Upper lobe of left lung (tissue), 6 donors: ENCODE measurements at regions not wholly inside any gene's neighbourhood (a gene's known extent, or its start where the extent isn't known, plus 50 kb on each side); places are given as distances from the start of the nearest gene placed in this dataset.

ENCODE experiments used
- ATAC-seq, 2 donors: fragments of 200-7000 bp; cut with Tn5 transposase; one replicate each; pipeline ENCODE4 v1.9.1; 2022; ENCODE audit warnings: mild to moderate bottlenecking in 2 of 2, moderate library complexity in 2 of 2; ENCODE audit not compliant: low FRiP score in 2 of 2
- DNase-seq, 2 donors: peaks; one replicate each; pipeline ENCODE4 v3.0.0-alpha.2; 2019 to 2020
- H3K27ac ChIP-seq, 4 donors: fragments of 200-600 bp; sonication (generic); one replicate each; pipeline ENCODE4 v1.5.1; 2016 to 2019
- H3K27me3 ChIP-seq, 4 donors: fragments of 200-600 bp; sonication (generic); one replicate each; pipeline ENCODE4 v1.5.1; 2017 to 2019
- H3K36me3 ChIP-seq, 4 donors: fragments of 200-600 bp; sonication (generic); one replicate each; pipeline ENCODE4 v1.5.1; 2016 to 2019
- H3K4me1 ChIP-seq, 4 donors: fragments of 200-600 bp; sonication (generic); one replicate each; pipeline ENCODE4 v1.5.1; 2018 to 2019
- H3K4me3 ChIP-seq, 4 donors: fragments of 200-600 bp; sonication (generic); one replicate each; pipeline ENCODE4 v1.5.1; 2017 to 2019; ENCODE audit warnings: mild to moderate bottlenecking in 2 of 4, moderate library complexity in 1 of 4
- H3K9me3 ChIP-seq, 4 donors: fragments of 200-600 bp; sonication (generic); one replicate each; pipeline ENCODE4 v1.5.1; 2018 to 2019
- CTCF ChIP-seq, 6 experiments: fragments of 450-650 bp in 4 of 6; fragments of 200-600 bp in 2 of 6; sonication (generic) in 2 of 6; IDR thresholded peaks; one replicate each; pipeline ENCODE4 v1.5.1; 2016 to 2019; ENCODE audit warnings: antibody characterized with exemption in 6 of 6
- EP300 ChIP-seq, 4 donors: sonication (generic); formaldehyde crosslinking; IDR thresholded peaks; one replicate each; pipeline ENCODE4 v1.5.1; 2017; ENCODE audit warnings: antibody characterized with exemption in 4 of 4, control low read depth in 2 of 4
- POLR2A ChIP-seq, 4 donors: fragments of 450-650 bp; IDR thresholded peaks; one replicate each; pipeline ENCODE4 v1.5.1; 2016 to 2017; ENCODE audit warnings: antibody characterized with exemption in 4 of 4, mild to moderate bottlenecking in 2 of 4
- POLR2AphosphoS5 ChIP-seq, 2 donors: sonication (generic); formaldehyde crosslinking; IDR thresholded peaks; one replicate each; pipeline ENCODE4 v1.5.1; 2017; ENCODE audit warnings: antibody characterized with exemption in 2 of 2
- WGBS, 2 donors: methylation state at CpG; one replicate each; pipeline ENCODE4 v1.1.5; 2017 to 2018; 5-methylcytosine and 5-hydroxymethylcytosine counted together
- donor health status: DM: no; HTN: no; CAD: no; lungs with moderate emphysema.
- donor health status: DM: no; HTN: yes; CAD: no; lungs with severe emphysema.

- peaks cover 0 to 5% (median 0%) of the 10 kb centered on the region in 4 donors for H3K9me3 ChIP-seq
- no peaks in the 10 kb centered on the region for H3K36me3 ChIP-seq
- TF ChIP-seq EP300 (IDR thresholded peaks at IDR 0.05) (no peak), CTCF (IDR thresholded peaks at IDR 0.05) (no peak), POLR2AphosphoS5 (IDR thresholded peaks at IDR 0.05) (no peak), POLR2A (IDR thresholded peaks at IDR 0.05) (no peak)
- WGBS, 2 donors, result 66 to 78% methylated on average over 1 of the region's 1 CpG
- H3K4me1 ChIP-seq, result peaks cover 4 to 10% (median 7%) of the 10 kb centered on the region in 4 donors
- no peak overlapping the region for H3K4me3 ChIP-seq
- DNase-seq (no peak), ATAC-seq (peak in 1 of 2 donors; percentile 70)
- H3K27ac ChIP-seq, result peak overlapping the region in 1 of 4 donors; percentile 7
- H3K27me3 ChIP-seq, result no peaks in the 10 kb centered on the region
Observed at GRCh38 chr13:40120288-40120687, 464.8 kb downstream of the COG6 start.

GRCh38 chr13:40120781-40121180 is 465.3 kb downstream of the COG6 start:
- Histone ChIP-seq H3K36me3 (no peaks in the 10 kb centered on the region), H3K27ac (peak overlapping the region in 1 of 4 donors; percentile 7), H3K9me3 (peaks cover 0 to 5% (median 0%) of the 10 kb centered on the region in 4 donors), H3K4me3 (no peak overlapping the region), H3K4me1 (peaks cover under 1 to 7% (median 5%) of the 10 kb centered on the region in 4 donors), H3K27me3 (no peaks in the 10 kb centered on the region)
- DNase-seq, result no peak
- 74 to 78% methylated on average over 4 of the region's 4 CpGs for WGBS, 2 donors
- ATAC-seq, result peak in 1 of 2 donors; percentile 68
- TF ChIP-seq CTCF (IDR thresholded peaks at IDR 0.05), result no peak
- TF ChIP-seq POLR2AphosphoS5 (IDR thresholded peaks at IDR 0.05), result no peak
- TF ChIP-seq POLR2A (IDR thresholded peaks at IDR 0.05), result no peak
- TF ChIP-seq EP300 (IDR thresholded peaks at IDR 0.05), result no peak

- H3K4me1 ChIP-seq, result peaks cover 0 to 6% (median 0%) of the 10 kb centered on the region in 4 donors
- H3K4me3 ChIP-seq, result no peak overlapping the region
- DNase-seq, result no peak
- H3K27me3 ChIP-seq, result no peaks in the 10 kb centered on the region
- ATAC-seq, result no peak
- no peak overlapping the region for H3K27ac ChIP-seq
- peaks cover 0 to 5% (median 0%) of the 10 kb centered on the region in 4 donors for H3K9me3 ChIP-seq
- TF ChIP-seq CTCF (IDR thresholded peaks at IDR 0.05), result no peak
- TF ChIP-seq POLR2A (IDR thresholded peaks at IDR 0.05), result no peak
- TF ChIP-seq EP300 (IDR thresholded peaks at IDR 0.05), result no peak
- no peak for TF ChIP-seq POLR2AphosphoS5 (IDR thresholded peaks at IDR 0.05)
- 79 to 80% methylated on average over 2 of the region's 2 CpGs for WGBS, 2 donors
- H3K36me3 ChIP-seq, result no peaks in the 10 kb centered on the region
Observed at GRCh38 chr13:40121722-40122121, 466.3 kb downstream of the COG6 start.

GRCh38 chr13:40123962-40124632 is 468.6 kb downstream of the COG6 start:
- H3K4me1 ChIP-seq, result peaks cover 0 to 6% (median 0%) of the 10 kb centered on the region in 4 donors
- H3K4me3 ChIP-seq, result no peak overlapping the region
- 81 to 84% methylated on average over 2 of the region's 2 CpGs for WGBS, 2 donors
- H3K27me3 ChIP-seq, result no peaks in the 10 kb centered on the region
- H3K9me3 ChIP-seq, result peaks cover 0 to 5% (median 0%) of the 10 kb centered on the region in 4 donors
- TF ChIP-seq POLR2A (IDR thresholded peaks at IDR 0.05) (no peak), CTCF (IDR thresholded peaks at IDR 0.05) (no peak), POLR2AphosphoS5 (IDR thresholded peaks at IDR 0.05) (no peak), EP300 (IDR thresholded peaks at IDR 0.05) (no peak)
- no peaks in the 10 kb centered on the region for H3K36me3 ChIP-seq
- ATAC-seq (no peak), DNase-seq (no peak)
- H3K27ac ChIP-seq, result no peak overlapping the region

GRCh38 chr13:40124633-40125015 is 469.2 kb downstream of the COG6 start:
- TF ChIP-seq CTCF (IDR thresholded peaks at IDR 0.05) (no peak), POLR2AphosphoS5 (IDR thresholded peaks at IDR 0.05) (no peak), EP300 (IDR thresholded peaks at IDR 0.05) (no peak), POLR2A (IDR thresholded peaks at IDR 0.05) (no peak)
- no peak for DNase-seq

More at GRCh38 chr13:40124633-40125015, 469.2 kb downstream of the COG6 start:
- ATAC-seq, result no peak
- H3K4me3 ChIP-seq, result no peak overlapping the region
- H3K27me3 ChIP-seq, result no peaks in the 10 kb centered on the region
- no peak overlapping the region for H3K27ac ChIP-seq
- 80 to 91% methylated on average over 2 of the region's 2 CpGs for WGBS, 2 donors
- no peaks in the 10 kb centered on the region for H3K36me3 ChIP-seq
- peaks cover 0 to 5% (median 0%) of the 10 kb centered on the region in 4 donors for H3K9me3 ChIP-seq
- H3K4me1 ChIP-seq, result peaks cover 0 to 6% (median 0%) of the 10 kb centered on the region in 4 donors
